Adrenal gland (tissue), 9 donors: ENCODE measurements at regions not wholly inside any gene's neighbourhood (a gene's known extent, or its start where the extent isn't known, plus 50 kb on each side); places are given as distances from the start of the nearest gene placed in this dataset.

Experiments used
- DNase-seq, 7 donors: peaks; one replicate each; pipeline ENCODE4 v3.0.0-alpha.2; 2019 to 2020
- H3K27ac ChIP-seq, 5 donors: fragments of 200-600 bp; sonication (generic) in 4 of 5; 1 replicate in 3 of 5; 2 replicates in 2 of 5; pipeline versions ENCODE4 v1.5.1 to v1.8.0; 2016 to 2020; ENCODE audit warnings: mild to moderate bottlenecking in 1 of 5
- H3K27me3 ChIP-seq: fragments of 200-600 bp; 2 replicates; pipeline ENCODE4 v1.8.0; 2021
- H3K36me3 ChIP-seq, 2 donors: fragments of 200-600 bp; replicated peaks in 1 of 2; 1 replicate in 1 of 2; 2 replicates in 1 of 2; pipeline versions ENCODE4 v1.5.1 to v1.8.0; 2018 to 2022
- H3K4me1 ChIP-seq, 2 donors: fragments of 200-600 bp; replicated peaks in 1 of 2; 1 replicate in 1 of 2; 2 replicates in 1 of 2; pipeline versions ENCODE4 v1.5.1 to v1.8.0; 2018 to 2021
- H3K4me3 ChIP-seq, 4 donors: fragments of 200-600 bp; sonication (generic) in 3 of 4; one replicate each; pipeline ENCODE4 v1.5.1; 2016 to 2018
- H3K9me3 ChIP-seq, 3 donors: fragments of 200-600 bp; sonication (generic) in 1 of 3; replicated peaks in 1 of 3; 1 replicate in 2 of 3; 2 replicates in 1 of 3; pipeline versions ENCODE4 v1.5.1 to v1.8.0; 2016 to 2021
- CTCF ChIP-seq, 6 experiments: fragments of 450-650 bp in 4 of 6; fragments of 200-600 bp in 2 of 6; sonication (generic) in 1 of 6; IDR thresholded peaks; 1 replicate in 5 of 6; 2 replicates in 1 of 6; pipeline versions ENCODE4 v1.5.1 to v1.8.0; 2016 to 2021; ENCODE audit warnings: antibody characterized with exemption in 6 of 6, mild to moderate bottlenecking in 2 of 6, moderate library complexity in 1 of 6
- POLR2A ChIP-seq, 2 donors: fragments of 450-650 bp; IDR thresholded peaks; one replicate each; pipeline ENCODE4 v1.6.1; 2017; ENCODE audit warnings: antibody characterized with exemption in 2 of 2, mild to moderate bottlenecking in 2 of 2, moderate library complexity in 1 of 2
- WGBS, 4 donors: extraction: QIAGEN DNeasy Blood & Tissue Kit in 2 of 4; methylation state at CpG; one replicate each; pipeline versions ENCODE4 v1.1.5 to v1.1.7; 2013 to 2017; 5-methylcytosine and 5-hydroxymethylcytosine counted together
- intact Hi-C, 2 donors: fragments of 100-400 bp; cut with DNase I; formaldehyde crosslinking; loops; one replicate each; pipeline versions ENCODE4 v1.14.1 to v1.15.0; 2022 to 2023
- donor health status: healthy with polysubstance abuse.
- donor health status: Bipolar disorder and iron deficiency.
- donor health status: DM: yes; HTN: yes; CAD: no.
- donor health status: DM: no; HTN: no; CAD: no.
- donor health status: DM: no; HTN: no; CAD: no.

GRCh38 chr16:47851146-47851545 lies 304.6 kb downstream of the ABCC12 start:
- Histone ChIP-seq H3K36me3 (no peaks in the 10 kb centered on the region), H3K27me3 (no peaks in the 10 kb centered on the region), H3K4me3 (no peak overlapping the region), H3K4me1 (no peaks in the 10 kb centered on the region), H3K27ac (no peak overlapping the region), H3K9me3 (no peaks in the 10 kb centered on the region)
- DNase-seq, result no peak
- 60 to 74% (median 67%) methylated on average over 7 to 8 of the region's 8 CpGs for WGBS, 4 donors
- intact Hi-C loops, result no loop called here
- TF ChIP-seq POLR2A (IDR thresholded peaks at IDR 0.05) (no peak), CTCF (IDR thresholded peaks at IDR 0.05) (no peak)

- DNase-seq, result no peak
- no peaks in the 10 kb centered on the region for H3K9me3 ChIP-seq
- H3K27ac ChIP-seq, result no peak overlapping the region
- no peaks in the 10 kb centered on the region for H3K36me3 ChIP-seq
- H3K4me1 ChIP-seq, result no peaks in the 10 kb centered on the region
- no peaks in the 10 kb centered on the region for H3K27me3 ChIP-seq
- TF ChIP-seq POLR2A (IDR thresholded peaks at IDR 0.05), result no peak
- TF ChIP-seq CTCF (IDR thresholded peaks at IDR 0.05), result no peak
- WGBS, 4 donors, result 85 to 89% (median 87%) methylated on average over 5 of the region's 5 CpGs
- intact Hi-C loops, result no loop called here
- no peak overlapping the region for H3K4me3 ChIP-seq
Measured at GRCh38 chr16:47849736-47850135, 306.1 kb downstream of the ABCC12 start.

- H3K36me3 ChIP-seq, result no peaks in the 10 kb centered on the region
- peak in 1 of 7 donors; percentile 21 for DNase-seq
- WGBS, 4 donors, result 46 to 67% (median 59%) methylated on average over 5 of the region's 5 CpGs
- intact Hi-C loops, result no loop called here
- no peak for TF ChIP-seq CTCF (IDR thresholded peaks at IDR 0.05)
- TF ChIP-seq POLR2A (IDR thresholded peaks at IDR 0.05), result no peak
- H3K4me1 ChIP-seq, result no peaks in the 10 kb centered on the region
- H3K9me3 ChIP-seq, result no peaks in the 10 kb centered on the region
- no peak overlapping the region for H3K27ac ChIP-seq
- no peak overlapping the region for H3K4me3 ChIP-seq
- H3K27me3 ChIP-seq, result no peaks in the 10 kb centered on the region
Measured at GRCh38 chr16:47848421-47849109, 307.2 kb downstream of the ABCC12 start.

GRCh38 chr16:47847220-47847970 lies 308.4 kb downstream of the ABCC12 start:
- TF ChIP-seq CTCF (IDR thresholded peaks at IDR 0.05) (no peak), POLR2A (IDR thresholded peaks at IDR 0.05) (no peak)
- WGBS, 4 donors, result 79 to 83% (median 82%) methylated on average over 6 of the region's 6 CpGs
- Histone ChIP-seq H3K27me3 (no peaks in the 10 kb centered on the region), H3K4me3 (no peak overlapping the region), H3K9me3 (no peaks in the 10 kb centered on the region), H3K36me3 (no peaks in the 10 kb centered on the region), H3K27ac (no peak overlapping the region), H3K4me1 (no peaks in the 10 kb centered on the region)
- no peak for DNase-seq
- intact Hi-C loops, result no loop called here
